HepG2 (cell line): ENCODE measurements at regions not wholly inside any gene's neighbourhood (a gene's known extent, or its start where the extent isn't known, plus 50 kb on each side); places are given as distances from the start of the nearest gene placed in this dataset.

Experiments
- CEBPZ ChIP-seq: IDR thresholded peaks from 2 replicates; pipeline ENCODE4 v1.6.1; 2012; ENCODE audit warnings: low read length, improper control_type of control experiment
- CREB1 ChIP-seq, 2 experiments: fragments of 450-650 bp in 1 of 2; IDR thresholded peaks; 2 replicates each; pipeline ENCODE4 v1.6.1; 2016 to 2017; ENCODE audit warnings: control low read depth in 1 of 2, mild to moderate bottlenecking in 1 of 2, missing compliant biosample characterization in 1 of 2, missing genetic modification characterization in 1 of 2
- CTCF ChIP-seq: sonication (generic); formaldehyde crosslinking; IDR thresholded peaks from 2 replicates; pipeline ENCODE4 v1.5.0; 2020; ENCODE audit warnings: mild to moderate bottlenecking, missing genetic modification reagents, moderate library complexity
- FIP1L1 ChIP-seq: fragments of 200-400 bp; formaldehyde crosslinking; IDR thresholded peaks from 2 replicates; pipeline ENCODE4 v1.6.1; 2018; ENCODE audit warnings: low read depth, mild to moderate bottlenecking, low read length, moderate library complexity, borderline replicate concordance; ENCODE audit not compliant: insufficient read depth
- POLR2AphosphoS5 ChIP-seq: IDR thresholded peaks from 2 replicates; pipeline ENCODE4 v1.6.1; 2012; ENCODE audit warnings: low read depth, low read length
- RAD21 ChIP-seq: fragments of 450-650 bp; formaldehyde crosslinking; IDR thresholded peaks from 2 replicates; pipeline ENCODE4 v1.5.0; 2020; ENCODE audit warnings: mild to moderate bottlenecking
- SUZ12 ChIP-seq: fragments of 150-350 bp; IDR thresholded peaks from 2 replicates; pipeline ENCODE4 v1.6.1; 2014; ENCODE audit warnings: low read depth, low read length
- USF2 ChIP-seq, 2 experiments: sonication (generic) in 1 of 2; formaldehyde crosslinking in 1 of 2; IDR thresholded peaks; 2 replicates each; pipeline versions ENCODE4 v1.5.1 to v1.6.1; 2011 to 2020; ENCODE audit warnings: borderline replicate concordance in 1 of 2, low read depth in 1 of 2, low read length in 1 of 2, mild to moderate bottlenecking in 1 of 2, missing genetic modification reagents in 1 of 2, moderate library complexity in 1 of 2
- ZBTB33 ChIP-seq: sonication (generic); formaldehyde crosslinking; IDR thresholded peaks from 2 replicates; pipeline ENCODE4 v1.4.0; 2020; ENCODE audit warnings: missing genetic modification reagents
- ZKSCAN1 ChIP-seq: fragments of 150-350 bp; IDR thresholded peaks from 2 replicates; pipeline ENCODE4 v1.6.1; 2014; ENCODE audit warnings: low read length

GRCh38 chr6:11923621-11924020 is 88.5 kb upstream of the HIVEP1 start:
- TF ChIP-seq FIP1L1 (no peak), POLR2AphosphoS5 (no peak), SUZ12 (no peak), ZKSCAN1 (no peak), CREB1 (IDR thresholded peaks at IDR 0.05) (no peak), CREB1 (CRISPR knock-in tag; IDR thresholded peaks at IDR 0.05) (no peak), CTCF (CRISPR knock-in tag) (no peak), CEBPZ (no peak), RAD21 (CRISPR knock-in tag) (no peak), ZBTB33 (CRISPR knock-in tag) (no peak), USF2 (IDR thresholded peaks at IDR 0.05; ENCODE audit: low read depth, low read length) (no peak), USF2 (CRISPR knock-in tag; IDR thresholded peaks at IDR 0.05; ENCODE audit: borderline replicate concordance) (no peak)
